GM18519 (cell line): ENCODE measurements at regions not wholly inside any gene's neighbourhood (a gene's known extent, or its start where the extent isn't known, plus 50 kb on each side); places are given as distances from the start of the nearest gene placed in this dataset.

Experiments used
- ATAC-seq: cut with Tn5 transposase; IDR thresholded peaks from one replicate; pipeline ENCODE4 v1.9.1; 2021; ENCODE audit warnings: mild to moderate bottlenecking, moderate library complexity; ENCODE audit not compliant: unreplicated experiment, low FRiP score

DNA sequence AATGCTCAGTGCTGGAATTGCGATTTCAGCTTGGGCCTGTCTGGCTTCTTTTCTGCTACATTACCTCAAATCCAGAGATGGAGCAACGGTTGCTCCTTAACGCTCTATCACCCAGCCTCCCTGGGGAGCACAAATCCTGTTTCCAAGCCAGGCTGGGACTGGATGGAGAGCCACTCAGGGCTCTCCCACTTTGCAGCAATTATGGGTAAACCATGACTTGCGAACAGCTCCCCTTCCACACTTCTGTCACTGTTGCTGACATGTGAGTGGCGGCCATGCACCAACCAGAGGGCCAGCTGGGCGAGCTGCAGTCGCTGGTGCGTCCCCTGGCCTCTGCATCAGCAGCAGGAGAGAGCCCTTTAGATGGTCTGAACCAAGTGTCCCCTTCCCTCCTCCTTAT, 65.1 kb upstream of the RAB4A start:
- ATAC-seq = no peak

GRCh38 chr1:229207916-229208315, 63.0 kb upstream of the RAB4A start:
- no peak for ATAC-seq

- ATAC-seq = no peak
These were observed 62.4 kb upstream of the RAB4A start for GRCh38 chr1:229208481-229208880.

GRCh38 chr1:229209386-229209785, 61.5 kb upstream of the RAB4A start:
- ATAC-seq = no peak

DNA sequence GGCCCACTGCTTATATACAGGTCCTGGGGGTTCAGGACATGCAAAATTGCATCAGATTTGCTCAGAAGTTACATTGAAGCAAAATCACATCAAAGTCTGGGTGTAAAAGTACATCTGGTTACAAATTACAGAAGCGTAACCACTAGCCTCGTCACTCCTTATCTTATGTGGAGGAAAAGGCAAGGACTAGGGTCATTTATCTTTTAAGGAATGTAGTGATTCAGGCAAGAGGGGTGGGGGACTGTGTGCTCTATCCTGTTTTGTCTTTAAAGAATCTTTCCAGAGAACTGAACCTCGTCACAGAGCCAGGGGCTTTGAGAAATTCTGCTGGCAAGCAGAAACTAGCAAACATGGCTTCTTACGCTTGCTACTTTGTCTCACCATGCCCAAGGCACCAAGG, 61.1 kb upstream of the RAB4A start:
- no peak for ATAC-seq

DNA sequence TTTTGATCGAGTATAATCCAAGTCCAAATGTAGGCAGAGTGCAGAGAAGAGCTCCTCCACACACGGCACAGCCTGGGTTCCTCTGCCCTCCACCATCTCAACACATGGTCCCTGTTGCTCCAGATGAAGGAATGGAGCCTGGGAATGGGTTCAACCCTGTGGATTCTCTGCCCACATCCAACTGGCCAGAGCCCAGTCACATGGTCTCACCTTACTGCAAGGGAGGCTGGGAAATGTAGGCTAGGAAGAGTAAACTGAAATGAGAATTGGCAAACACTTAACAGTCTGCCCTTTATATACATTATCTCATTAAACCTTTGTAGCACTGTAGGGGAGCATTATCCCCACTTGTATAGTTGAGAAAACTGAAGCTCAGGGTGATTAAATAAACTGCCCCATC, 60.1 kb upstream of the RAB4A start:
- ATAC-seq = no peak

- no peak for ATAC-seq
These were observed 57.1 kb upstream of the RAB4A start for GRCh38 chr1:229213797-229214196.

GRCh38 chr1:229217716-229218115, 53.2 kb upstream of the RAB4A start:
- ATAC-seq = no peak

GRCh38 chr1:229218612-229219025, 52.3 kb upstream of the RAB4A start:
- ATAC-seq = no peak

DNA sequence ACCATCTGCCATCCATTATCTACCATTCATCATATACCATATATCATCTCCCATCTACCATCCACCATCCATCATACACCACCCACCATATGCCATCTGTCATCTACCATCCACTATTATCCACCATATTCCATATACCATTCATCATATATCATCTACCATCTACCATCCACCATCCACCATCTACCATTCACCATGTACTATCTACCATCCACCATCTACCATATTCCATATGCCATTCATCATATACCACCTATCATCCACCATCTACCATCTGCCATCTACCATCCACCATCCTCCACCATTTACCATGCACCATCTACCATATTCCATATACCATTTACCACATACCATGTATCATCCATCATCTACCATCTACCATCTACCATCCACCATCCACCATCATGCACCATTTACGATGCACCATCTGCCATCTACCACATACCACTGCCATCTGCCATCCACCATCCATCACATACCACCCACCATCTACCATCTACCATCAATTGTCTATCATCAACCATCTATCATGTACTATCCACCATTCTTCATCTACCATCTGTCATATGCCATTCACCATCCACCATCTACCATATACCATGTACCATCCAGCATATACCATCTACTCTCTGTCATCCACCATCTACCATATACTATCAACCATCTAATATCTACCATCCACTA, 50.6 kb upstream of the RAB4A start:
- no peak for ATAC-seq

- no peak for ATAC-seq
These were observed 49.5 kb upstream of the RAB4A start for GRCh38 chr1:229221106-229222019.
